GM18909 (cell line): ENCODE measurements at regions not wholly inside any gene's neighbourhood (a gene's known extent, or its start where the extent isn't known, plus 50 kb on each side); places are given as distances from the start of the nearest gene placed in this dataset.

Experiments
- ATAC-seq: cut with Tn5 transposase; IDR thresholded peaks from one replicate; pipeline ENCODE4 v1.9.1; 2021; ENCODE audit warnings: mild to moderate bottlenecking; ENCODE audit not compliant: unreplicated experiment, poor library complexity

DNA sequence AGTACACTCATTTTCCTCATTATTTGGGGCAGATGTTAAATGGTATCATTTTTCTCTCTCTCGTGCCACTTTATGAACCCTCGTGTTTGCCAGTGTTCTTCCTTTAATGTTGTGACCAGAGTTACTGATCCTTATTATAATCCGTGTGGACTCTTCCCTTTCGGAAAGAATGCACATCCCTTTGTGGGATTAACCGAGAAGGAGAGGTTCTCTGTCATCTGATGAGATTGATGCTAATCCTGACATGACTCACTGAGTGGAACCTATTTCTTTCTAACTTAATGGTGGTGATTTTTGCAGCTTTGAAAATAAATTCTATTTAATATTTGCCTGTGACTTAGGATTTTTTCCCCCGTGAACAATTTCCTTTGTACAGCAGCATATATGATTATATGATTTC lies 300.0 kb upstream of the MAN1A1 start:
- ATAC-seq, result no peak

DNA sequence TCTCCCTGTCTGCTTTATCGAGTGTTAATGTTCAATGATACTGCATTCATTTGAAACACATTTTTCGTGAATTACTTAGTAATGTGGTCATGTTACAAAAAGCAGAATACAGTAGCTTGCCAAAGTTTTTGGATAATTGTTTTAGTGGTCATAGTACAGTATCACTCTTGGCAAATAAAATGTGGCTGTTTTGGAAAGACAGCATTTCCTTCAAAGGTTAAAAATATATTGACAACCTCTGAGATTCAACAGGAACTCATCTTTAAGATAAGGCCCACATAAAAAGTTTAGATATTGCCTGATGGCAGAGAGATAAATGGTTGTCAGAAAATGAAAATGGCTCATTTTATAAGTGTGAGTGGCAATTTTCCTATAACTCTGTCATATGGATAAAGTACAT lies 297.7 kb upstream of the MAN1A1 start:
- ATAC-seq, result no peak

- no peak for ATAC-seq
Measured at GRCh38 chr6:119643876-119644275, 294.3 kb upstream of the MAN1A1 start.

DNA sequence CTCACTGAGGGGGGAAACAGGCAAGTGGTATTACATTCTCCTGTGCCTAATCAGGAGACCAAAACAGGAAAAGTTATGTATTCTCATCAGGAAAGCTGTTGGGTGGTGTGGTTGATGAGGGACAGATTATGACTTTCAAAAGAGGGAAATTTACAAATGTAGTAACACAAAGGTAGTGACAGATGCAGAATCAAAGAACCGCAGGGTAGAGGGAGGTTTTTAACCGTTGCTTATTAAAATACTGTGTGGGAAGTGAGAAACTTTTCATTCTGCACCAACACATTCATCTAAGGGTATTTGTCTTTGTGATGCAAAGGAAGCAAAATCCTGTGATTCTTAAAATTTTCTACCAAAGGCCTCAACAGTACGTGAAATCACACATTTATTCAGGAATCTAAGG lies 288.2 kb upstream of the MAN1A1 start:
- no peak for ATAC-seq

DNA sequence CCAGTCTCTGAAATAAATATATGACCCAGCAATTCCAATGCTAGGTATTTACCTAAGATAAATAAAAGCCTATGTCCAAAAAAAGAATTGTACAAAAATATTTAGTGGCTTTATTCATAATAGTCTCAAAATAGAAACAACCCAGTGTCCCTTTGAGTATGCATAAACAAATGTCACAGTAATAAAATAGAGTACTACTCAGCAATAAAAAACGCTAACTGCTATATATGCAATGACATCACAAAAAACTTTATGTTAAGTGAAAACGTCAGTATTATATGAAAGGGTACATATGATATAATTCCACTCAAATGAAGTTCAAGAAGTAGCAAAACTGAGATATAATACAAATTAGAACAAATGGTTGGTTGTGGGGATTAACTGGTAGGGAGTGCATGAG lies 286.5 kb upstream of the MAN1A1 start:
- no peak for ATAC-seq

DNA sequence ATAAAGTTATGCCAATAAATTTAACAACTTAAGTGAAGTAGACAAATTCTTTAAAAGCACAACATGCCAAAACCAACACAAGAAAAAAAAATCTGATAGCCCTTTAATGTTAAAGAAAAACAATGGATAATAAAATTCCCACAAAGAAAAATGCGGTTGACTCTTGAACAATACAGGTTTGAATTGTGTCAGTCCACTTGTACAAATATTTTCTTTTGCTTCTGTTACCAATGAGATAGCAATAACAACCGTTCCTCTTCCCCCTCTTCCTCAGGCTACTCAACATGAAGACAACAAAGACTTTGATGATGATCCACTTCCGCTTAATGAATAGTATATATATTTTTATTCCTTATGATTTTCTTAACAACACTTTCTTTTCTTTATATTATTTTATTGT lies 283.9 kb upstream of the MAN1A1 start:
- no peak for ATAC-seq

DNA sequence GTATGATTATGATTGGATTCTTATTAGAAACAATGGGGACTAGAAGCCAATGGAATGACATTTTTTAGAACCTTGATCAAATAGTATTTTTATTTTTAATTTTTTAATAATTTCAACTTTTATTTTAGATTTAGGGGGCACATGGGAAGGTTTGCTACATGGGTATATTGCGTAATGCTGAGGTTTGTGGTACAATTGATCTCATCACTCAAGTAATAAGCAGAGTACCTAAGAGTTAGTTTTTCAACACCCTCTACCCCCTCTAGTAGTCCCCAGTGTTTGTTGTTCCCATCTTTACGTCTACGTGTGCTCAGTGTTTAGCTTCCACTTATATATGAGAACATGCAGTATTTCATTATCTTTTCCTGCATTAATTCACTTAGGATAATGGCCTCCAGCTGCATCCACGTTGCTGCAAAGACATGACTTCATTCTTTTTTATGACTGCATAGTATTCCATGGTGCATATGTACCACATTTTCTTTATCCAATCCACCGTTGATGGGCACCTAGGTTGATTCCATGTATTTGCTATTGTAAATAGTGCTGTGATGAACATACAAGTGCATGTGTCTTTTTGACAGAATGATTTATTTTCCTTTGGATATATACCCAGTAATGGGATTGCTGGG lies 281.1 kb upstream of the MAN1A1 start:
- ATAC-seq, result no peak

DNA sequence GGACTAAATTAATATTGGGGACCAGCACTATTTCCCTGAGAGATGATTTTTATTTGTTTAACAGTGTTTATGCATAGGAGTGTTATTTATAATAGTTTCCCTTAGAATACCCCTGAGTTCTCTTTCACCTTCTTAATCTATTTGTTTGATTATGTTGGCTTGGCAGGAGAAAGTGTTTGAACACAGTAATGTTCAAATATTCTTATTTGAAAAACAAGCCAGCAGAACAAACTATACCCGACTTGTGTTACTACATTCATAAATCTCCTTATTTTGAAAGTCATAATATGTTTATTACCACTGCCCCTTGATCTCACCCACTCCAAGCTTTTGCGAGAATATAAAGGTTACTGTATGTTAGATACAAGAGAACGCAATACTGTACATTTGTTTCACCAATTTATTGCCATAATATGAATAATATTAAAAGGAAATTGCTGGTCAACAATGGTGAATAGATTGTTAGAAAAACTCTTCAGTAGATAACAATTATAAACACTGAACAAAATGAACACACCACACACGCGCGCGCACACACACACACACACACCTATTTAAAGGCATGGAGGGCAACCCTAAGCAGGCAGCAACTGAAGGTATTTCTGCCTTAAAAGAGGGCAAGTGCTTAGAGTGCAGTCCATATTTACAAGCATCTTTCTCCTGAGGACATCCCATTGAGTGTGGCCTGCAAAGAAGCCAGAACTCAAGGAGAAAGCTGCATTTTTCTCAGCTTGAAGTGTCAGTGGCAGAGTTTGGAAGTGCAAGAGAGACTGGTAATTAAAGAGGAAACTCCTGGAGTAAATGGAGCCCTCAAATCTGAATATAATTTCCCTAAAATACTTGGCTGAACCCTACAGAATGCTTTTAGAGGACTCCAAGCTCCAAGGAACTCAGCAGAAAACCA lies 279.4 kb upstream of the MAN1A1 start:
- no peak for ATAC-seq

DNA sequence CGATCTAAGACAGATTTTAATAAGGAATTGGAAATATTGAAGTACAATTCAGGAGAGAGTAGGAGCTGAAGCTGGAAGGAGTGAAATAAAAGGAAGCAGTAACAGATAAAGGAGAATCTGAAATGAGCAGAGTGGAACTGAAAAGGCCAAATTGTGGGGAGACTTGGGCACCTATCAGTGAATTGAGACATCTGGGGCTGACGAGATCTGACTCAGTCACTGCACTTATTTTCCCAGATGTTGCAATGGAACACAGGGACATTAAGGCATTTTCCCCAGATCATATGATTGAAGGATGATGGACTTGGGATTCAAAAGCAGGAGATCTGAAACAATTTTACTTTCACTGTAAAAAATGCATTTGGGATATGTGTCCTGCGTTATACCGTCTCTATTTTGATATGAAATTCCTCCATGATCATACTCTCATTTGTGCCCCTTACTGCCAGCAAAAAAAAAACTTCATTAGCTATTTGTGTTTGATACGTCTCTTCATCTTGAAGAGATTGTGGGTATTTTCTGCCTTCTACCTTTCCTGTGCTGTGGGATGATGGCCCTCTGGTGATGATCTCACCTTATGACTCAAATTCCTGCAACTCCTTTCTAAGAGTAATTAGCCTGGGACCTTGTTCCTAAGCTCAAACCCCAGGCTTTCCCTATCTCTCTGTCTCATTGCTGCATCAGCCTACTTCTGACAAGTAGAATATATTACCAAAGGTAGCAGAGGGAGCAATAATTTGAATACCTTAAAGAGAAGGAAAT lies 278.5 kb upstream of the MAN1A1 start:
- ATAC-seq, result no peak

DNA sequence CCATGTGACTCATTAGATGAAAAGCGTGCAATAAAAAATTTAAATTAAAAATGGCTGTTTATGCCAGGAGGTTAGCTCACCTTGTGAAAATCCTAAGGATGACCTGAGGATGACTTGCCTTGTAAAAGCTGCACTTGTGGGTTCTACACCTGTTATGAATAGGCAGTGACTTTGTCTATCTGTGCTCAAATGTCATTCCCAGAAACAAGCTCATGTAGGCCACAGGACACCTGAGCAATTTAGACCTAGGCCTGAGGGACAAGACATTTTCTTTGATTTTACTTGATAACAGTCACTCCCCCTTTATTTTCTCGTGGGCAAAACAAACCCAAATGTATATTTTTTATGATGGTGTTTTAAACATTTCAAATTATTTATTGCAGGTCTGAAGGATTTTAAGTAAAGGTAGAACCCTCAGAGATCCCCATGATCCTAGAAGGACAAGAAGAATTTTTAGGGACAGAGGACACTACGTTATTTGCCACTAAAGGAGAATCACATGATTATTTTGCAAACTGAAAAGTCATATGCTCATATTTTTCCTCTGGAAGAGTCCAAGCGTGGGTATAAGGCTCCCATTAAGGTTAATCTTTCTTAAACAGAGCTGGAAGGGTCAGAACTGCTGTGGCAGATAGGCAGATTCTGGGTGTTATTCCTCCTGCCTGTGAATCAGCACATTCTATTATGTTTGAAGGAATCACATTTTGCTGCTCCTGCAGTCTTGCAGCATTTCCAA lies 277.5 kb upstream of the MAN1A1 start:
- ATAC-seq, result no peak

DNA sequence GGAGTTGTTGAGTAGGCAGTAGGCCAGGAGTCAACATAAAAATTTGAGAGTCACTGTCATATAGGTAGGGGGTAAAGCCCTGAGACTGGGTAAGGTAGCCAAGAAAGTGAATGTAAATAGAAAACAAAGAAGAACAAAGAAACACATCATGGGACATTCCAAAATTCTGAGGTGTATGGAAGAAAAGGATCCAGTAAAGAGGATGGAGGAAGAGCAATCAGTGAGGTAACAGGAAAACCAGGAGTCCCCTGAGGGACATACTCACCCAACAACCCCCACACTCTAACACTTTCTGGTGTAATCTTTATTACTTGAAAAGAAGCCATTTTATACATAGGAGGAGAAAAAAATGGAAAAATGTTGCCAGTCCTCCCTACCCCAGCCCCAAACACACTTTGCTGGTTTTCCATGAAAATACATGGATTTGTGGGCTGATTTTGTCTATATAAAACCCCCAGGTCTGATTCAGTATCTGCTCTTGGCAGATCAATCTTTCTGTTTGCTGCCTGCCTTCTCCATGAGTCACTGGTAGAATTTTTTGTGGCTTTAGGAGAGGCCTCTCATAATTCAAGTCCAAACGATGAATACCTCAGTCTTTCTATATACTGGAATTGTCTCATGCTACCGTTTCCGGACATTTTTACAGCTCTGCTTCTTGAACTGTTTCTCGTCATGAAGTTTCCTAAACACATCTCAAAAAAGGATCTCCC lies 271.4 kb upstream of the MAN1A1 start:
- no peak for ATAC-seq

DNA sequence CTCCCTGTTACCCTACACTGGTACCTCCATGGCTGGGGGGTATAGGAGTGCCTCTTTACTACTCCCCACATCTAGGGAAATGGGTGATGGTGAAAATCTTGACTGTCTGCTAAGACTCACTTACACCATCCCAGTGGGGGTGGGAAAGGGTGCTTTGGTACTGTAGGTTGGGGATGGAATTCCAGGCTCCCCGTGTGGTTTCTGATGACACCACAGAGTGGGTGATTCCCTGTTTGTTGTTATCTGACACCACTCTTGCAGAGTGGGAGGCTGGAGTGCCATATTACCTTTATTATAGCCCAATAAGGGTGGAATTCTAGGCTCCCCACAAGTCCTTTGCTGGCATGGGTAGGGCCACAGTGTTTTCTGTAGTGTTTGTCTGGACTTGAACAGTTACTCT lies 264.6 kb upstream of the MAN1A1 start:
- ATAC-seq, result no peak

- no peak for ATAC-seq
Measured at GRCh38 chr6:119612911-119613381, 263.4 kb upstream of the MAN1A1 start.

DNA sequence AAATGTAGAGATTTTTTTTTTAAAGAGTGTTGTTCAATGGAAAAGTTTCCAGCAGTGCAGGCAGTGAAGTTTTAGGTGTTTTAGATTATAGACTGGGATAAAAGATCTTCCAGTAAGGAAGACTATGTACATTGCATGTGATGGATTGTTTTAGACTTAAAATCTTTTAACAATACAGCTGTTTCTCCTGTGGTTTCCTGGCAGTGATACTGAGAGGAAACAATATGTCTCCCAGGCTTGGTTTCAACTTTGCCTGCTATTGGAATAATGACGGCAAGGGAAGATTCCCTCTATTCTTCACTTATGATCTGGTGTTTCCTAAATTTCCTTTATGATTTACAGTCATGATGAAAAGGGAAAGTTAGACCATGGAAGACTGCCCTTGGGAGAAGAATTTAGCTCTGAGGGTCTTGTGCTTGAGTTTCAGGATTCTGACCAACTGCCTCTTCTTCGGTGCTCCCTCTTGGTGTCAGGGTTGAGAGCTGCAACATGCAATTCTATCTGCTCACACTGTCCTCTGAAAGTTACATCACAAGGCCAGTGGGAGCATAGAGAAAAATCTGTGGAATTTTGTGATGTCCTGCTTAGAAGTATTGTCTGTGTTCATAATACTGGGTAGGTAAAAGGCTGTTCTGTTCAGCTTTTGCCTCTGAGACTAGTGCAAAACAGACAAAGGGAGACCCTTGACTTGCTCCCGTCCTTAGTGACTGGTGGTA lies 262.8 kb upstream of the MAN1A1 start:
- ATAC-seq, result no peak

DNA sequence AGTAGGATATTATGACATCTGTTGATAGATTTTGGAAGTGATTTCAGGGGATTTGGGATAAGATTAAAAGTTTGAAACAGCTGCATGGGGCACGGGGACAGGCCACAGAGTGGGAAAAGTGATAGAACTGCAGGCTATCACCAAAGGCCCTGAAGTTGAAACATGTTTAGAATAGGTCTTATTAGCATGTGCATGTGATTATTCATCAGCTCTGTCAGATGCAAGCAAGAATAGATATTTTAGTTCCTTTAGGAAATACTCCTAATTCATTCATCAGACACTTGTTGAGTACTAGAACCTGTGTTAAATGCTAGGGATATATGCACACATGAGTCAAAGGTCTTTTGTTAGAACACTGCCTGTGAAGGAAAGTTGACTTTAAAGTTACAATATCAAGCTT lies 261.2 kb upstream of the MAN1A1 start:
- ATAC-seq, result no peak

GRCh38 chr6:119610265-119610664 lies 260.7 kb upstream of the MAN1A1 start:
- no peak for ATAC-seq

- ATAC-seq, result no peak
Measured at GRCh38 chr6:119609865-119610264, 260.3 kb upstream of the MAN1A1 start.

GRCh38 chr6:119608994-119609393 lies 259.4 kb upstream of the MAN1A1 start:
- no peak for ATAC-seq

DNA sequence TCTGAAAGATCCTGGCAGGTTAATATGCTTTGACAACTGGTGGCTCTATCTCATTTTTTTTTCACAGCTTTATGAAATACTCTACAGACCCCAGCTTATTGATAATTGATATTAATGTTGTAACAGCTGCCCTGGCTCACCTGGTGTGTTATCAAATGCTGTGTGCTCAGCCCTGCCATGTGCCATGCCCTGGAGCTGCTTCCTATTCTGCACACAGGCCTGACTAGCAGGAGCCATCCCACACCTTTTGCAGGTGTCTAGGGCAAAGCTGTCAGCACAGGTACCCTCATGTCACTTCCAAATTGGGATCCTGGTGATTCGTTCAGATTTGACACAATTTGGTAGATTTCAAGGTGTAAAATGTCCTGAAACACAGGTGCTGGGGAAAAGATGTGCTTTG lies 254.6 kb upstream of the MAN1A1 start:
- ATAC-seq, result no peak
